ENCODE measurements at regions not wholly inside any gene's neighbourhood (a gene's known extent, or its start where the extent isn't known, plus 50 kb on each side); places are given as distances from the start of the nearest gene placed in this dataset.
"Not testable (repeated sequence)": the region's sequence is repeated elsewhere in the genome, so short reads cannot be mapped to it uniquely, and the experiment has no call there.

DNA sequence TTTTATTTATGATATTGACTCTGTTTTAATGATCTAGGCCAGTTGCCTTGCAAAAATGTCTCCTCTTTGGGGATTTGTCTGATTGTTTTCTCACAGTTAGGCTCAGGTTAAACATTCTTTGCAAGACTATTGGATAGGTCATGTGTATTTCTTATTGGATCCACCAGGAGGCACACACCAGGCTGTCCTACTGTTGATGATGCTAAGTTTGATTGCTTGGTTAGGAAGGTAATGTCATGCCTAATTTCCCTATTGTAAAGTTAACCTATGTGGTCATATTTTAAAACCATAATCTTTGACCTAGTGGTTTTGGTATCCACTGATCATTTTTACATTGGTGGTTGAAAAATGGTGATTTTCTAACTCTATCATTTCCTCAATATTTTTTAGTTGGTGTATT is 137.1 kb downstream of the BRMS1L start:
- H3K27me3 Mint-ChIP-seq = no peaks in the 10 kb centered on the region
- no peaks in the 10 kb centered on the region for H3K9me3 ChIP-seq (ENCODE audit: low read length)
- no peak overlapping the region for H3K27ac ChIP-seq (ENCODE audit: low read depth, low read length)
- no peaks in the 10 kb centered on the region for H3K9me3 Mint-ChIP-seq
- no peaks in the 10 kb centered on the region for H3K4me1 Mint-ChIP-seq
- no peaks in the 10 kb centered on the region for H3K36me3 ChIP-seq (ENCODE audit: insufficient read depth, low read length)
- no peak for DNase-seq
- H3K4me1 ChIP-seq (ENCODE audit: insufficient read depth, low read length) = no peaks in the 10 kb centered on the region
- ChIA-PET POLR2A (no interaction called here), CTCF (no interaction called here)
- no peak overlapping the region for H3K4me3 ChIP-seq (ENCODE audit: low read length)
- no peaks in the 10 kb centered on the region for H3K27me3 ChIP-seq (ENCODE audit: insufficient read depth, low read length, poor library complexity, severe bottlenecking)
- no peak overlapping the region for H3K27ac Mint-ChIP-seq
- H3K36me3 Mint-ChIP-seq = no peaks in the 10 kb centered on the region
- H3K4me3 Mint-ChIP-seq = no peak overlapping the region

DNA sequence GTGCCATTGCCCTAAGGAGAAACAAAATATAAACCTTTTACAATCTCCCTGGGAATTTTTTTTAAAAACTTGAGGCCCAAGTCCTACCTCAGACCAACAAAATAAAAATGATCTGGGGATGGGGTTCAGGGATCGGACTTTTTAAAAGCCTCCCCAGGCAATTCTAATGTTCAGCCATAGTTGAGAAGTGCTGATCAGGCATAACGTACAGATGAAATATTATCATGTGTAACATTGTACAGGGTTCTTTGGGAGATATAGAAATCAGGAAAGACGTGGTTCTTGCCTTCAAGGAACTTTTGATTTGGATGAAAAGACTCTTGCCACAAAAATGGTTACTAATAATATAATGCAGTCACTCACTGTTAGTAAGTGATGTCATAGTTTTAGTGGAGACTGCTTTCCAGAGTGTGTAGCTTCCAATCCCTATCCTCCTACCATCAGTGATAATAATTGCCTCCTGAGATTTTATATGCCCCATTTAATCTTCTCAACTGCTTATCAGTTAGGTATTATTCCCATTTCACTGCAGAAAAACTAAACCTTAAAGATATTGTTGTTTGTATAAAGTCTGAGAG is 135.6 kb downstream of the BRMS1L start:
- ChIA-PET CTCF (no interaction called here), POLR2A (no interaction called here)
- H3K27ac Mint-ChIP-seq = no peak overlapping the region
- H3K9me3 ChIP-seq (ENCODE audit: low read length) = no peaks in the 10 kb centered on the region
- H3K4me3 ChIP-seq (ENCODE audit: low read length) = no peak overlapping the region
- H3K4me3 Mint-ChIP-seq = no peak overlapping the region
- H3K36me3 Mint-ChIP-seq = no peaks in the 10 kb centered on the region
- H3K27me3 Mint-ChIP-seq = peaks cover 0 to 4% of the 10 kb centered on the region in 2 donors
- H3K9me3 Mint-ChIP-seq = no peaks in the 10 kb centered on the region
- DNase-seq = no peak
- no peaks in the 10 kb centered on the region for H3K36me3 ChIP-seq (ENCODE audit: insufficient read depth, low read length)
- no peak overlapping the region for H3K27ac ChIP-seq (ENCODE audit: low read depth, low read length)
- no peaks in the 10 kb centered on the region for H3K27me3 ChIP-seq (ENCODE audit: insufficient read depth, low read length, poor library complexity, severe bottlenecking)
- H3K4me1 ChIP-seq (ENCODE audit: insufficient read depth, low read length) = no peaks in the 10 kb centered on the region
- H3K4me1 Mint-ChIP-seq = no peaks in the 10 kb centered on the region

DNA sequence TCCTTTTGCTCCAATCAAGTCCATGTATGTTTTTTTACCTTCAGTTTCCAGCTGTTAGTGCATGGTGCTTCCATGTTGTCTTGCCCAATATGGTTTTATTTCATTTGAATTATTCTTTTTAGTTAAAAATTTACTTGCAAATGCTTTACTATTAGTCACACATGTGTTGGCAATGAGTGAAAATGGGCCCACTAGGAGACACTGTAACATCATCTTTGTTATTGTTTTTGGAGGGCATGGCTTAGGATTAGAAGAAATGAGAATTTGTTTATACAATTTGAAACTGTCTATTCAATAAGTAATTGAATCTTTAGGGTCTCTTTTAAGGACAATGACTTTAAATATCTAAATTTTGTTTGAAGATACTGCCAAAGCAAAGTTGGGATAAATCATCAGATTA is 133.7 kb downstream of the BRMS1L start:
- H3K27me3 Mint-ChIP-seq = peaks cover 0 to 4% of the 10 kb centered on the region in 2 donors
- Histone ChIP-seq H3K36me3 (ENCODE audit: insufficient read depth, low read length) (no peaks in the 10 kb centered on the region), H3K9me3 (ENCODE audit: low read length) (no peaks in the 10 kb centered on the region), H3K4me3 (ENCODE audit: low read length) (no peak overlapping the region), H3K27me3 (ENCODE audit: insufficient read depth, low read length, poor library complexity, severe bottlenecking) (no peaks in the 10 kb centered on the region), H3K4me1 (ENCODE audit: insufficient read depth, low read length) (no peaks in the 10 kb centered on the region), H3K27ac (ENCODE audit: low read depth, low read length) (no peak overlapping the region)
- no peaks in the 10 kb centered on the region for H3K36me3 Mint-ChIP-seq
- H3K27ac Mint-ChIP-seq = no peak overlapping the region
- ChIA-PET CTCF (no interaction called here), POLR2A (no interaction called here)
- no peaks in the 10 kb centered on the region for H3K4me1 Mint-ChIP-seq
- DNase-seq = no peak
- H3K9me3 Mint-ChIP-seq = no peaks in the 10 kb centered on the region
- H3K4me3 Mint-ChIP-seq = no peak overlapping the region

GRCh38 chr14:35958499-35958898 is 132.4 kb downstream of the BRMS1L start:
- Mint-ChIP-seq H3K9me3 (no peaks in the 10 kb centered on the region), H3K4me3 (no peak overlapping the region), H3K36me3 (no peaks in the 10 kb centered on the region), H3K4me1 (no peaks in the 10 kb centered on the region), H3K27me3 (peaks cover 0 to 4% of the 10 kb centered on the region in 2 donors), H3K27ac (no peak overlapping the region)
- ChIA-PET CTCF (no interaction called here), POLR2A (no interaction called here)
- Histone ChIP-seq H3K4me1 (ENCODE audit: insufficient read depth, low read length) (no peaks in the 10 kb centered on the region), H3K27me3 (ENCODE audit: insufficient read depth, low read length, poor library complexity, severe bottlenecking) (no peaks in the 10 kb centered on the region), H3K36me3 (ENCODE audit: insufficient read depth, low read length) (no peaks in the 10 kb centered on the region), H3K4me3 (ENCODE audit: low read length) (no peak overlapping the region), H3K9me3 (ENCODE audit: low read length) (no peaks in the 10 kb centered on the region), H3K27ac (ENCODE audit: low read depth, low read length) (no peak overlapping the region)
- no peak for DNase-seq

DNA sequence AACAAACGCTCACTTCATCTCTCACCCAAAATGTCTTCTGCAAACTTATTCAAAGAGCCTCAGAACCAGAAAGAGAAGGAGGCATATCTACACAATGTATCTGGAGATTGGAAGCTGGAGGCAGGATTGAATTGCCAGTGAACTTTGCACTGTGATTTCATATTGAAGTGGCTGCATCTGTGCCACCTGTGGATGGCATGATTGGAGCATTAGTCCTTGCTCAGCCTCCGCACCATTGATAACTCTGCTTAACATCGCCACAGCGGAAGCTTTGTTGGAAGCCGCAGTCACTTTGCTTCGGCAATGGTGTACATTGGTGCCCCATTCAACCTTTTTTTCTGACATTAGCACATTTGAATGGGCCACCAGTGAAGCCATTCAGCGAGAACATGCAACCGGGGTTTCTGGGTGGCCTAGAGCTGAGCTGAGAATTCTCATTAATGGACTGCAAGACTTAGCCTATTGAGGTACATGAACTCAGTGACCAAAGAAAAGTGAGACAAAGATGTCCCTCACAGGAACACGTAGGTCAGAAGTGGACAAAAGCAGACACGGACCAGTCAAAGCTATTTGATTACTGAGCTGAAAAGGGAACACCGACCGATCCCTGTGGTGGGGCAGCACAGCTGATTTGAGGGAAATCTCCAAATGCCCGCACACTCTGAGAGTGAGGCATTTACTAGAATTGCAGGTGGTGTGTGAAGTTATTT is 130.4 kb downstream of the BRMS1L start:
- H3K27ac ChIP-seq (ENCODE audit: low read depth, low read length) = no peak overlapping the region
- H3K27me3 ChIP-seq (ENCODE audit: insufficient read depth, low read length, poor library complexity, severe bottlenecking) = no peaks in the 10 kb centered on the region
- ChIA-PET CTCF (no interaction called here), POLR2A (no interaction called here)
- no peaks in the 10 kb centered on the region for H3K36me3 ChIP-seq (ENCODE audit: insufficient read depth, low read length)
- Mint-ChIP-seq H3K27me3 (peaks cover 0 to 4% of the 10 kb centered on the region in 2 donors), H3K27ac (no peak overlapping the region), H3K9me3 (no peaks in the 10 kb centered on the region), H3K36me3 (no peaks in the 10 kb centered on the region), H3K4me3 (no peak overlapping the region), H3K4me1 (no peaks in the 10 kb centered on the region)
- no peak overlapping the region for H3K4me3 ChIP-seq (ENCODE audit: low read length)
- no peak for DNase-seq
- no peaks in the 10 kb centered on the region for H3K4me1 ChIP-seq (ENCODE audit: insufficient read depth, low read length)
- H3K9me3 ChIP-seq (ENCODE audit: low read length) = no peaks in the 10 kb centered on the region

DNA sequence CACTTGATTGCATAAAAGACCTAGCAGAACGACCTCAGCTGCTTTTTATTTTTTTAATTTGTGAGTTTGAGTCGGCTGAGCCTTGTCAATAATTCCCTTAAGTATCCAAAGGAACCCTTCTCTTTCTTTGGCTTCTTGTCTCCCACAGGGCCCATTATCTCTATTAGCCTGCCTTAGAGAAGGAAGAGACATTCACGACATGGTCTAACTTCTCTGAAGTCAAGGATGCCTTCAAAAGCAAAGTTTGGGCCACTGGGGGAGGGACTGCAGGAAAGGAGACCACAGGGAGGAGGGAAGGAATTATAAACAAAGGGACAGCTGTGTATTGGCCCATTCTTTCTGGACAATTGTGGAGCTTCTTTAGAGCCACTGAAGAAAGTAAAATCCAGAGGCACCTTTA is 126.4 kb downstream of the BRMS1L start:
- CTCF ChIA-PET = no interaction called here

DNA sequence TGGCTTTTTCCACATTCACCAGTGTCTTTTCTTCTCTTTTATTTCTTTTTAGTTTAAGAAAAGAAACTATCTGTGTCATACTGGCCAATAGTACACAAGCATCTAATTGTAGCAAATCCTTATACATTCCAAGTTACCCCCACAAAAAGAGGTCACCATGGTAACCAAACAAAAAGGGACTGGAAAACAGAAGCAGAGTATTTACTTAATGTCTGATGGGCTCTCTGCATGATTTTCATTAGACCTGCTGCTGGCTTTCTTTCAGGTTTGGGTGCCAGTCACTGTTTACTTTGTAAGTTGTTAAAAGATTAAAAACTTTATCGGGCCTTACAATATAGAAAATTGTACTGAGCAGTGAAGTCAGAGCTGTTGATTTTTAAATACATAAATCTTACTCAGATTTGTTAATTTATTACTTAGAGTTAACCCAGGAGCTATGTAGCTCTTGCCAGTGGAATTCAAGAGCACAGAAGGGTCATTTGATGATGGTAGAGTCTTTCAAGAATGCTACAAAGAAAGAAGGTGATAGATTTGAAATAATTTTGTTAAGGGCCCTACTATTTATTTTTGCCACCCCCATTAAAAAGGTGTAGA is 123.9 kb downstream of the BRMS1L start:
- peaks cover 0 to 5% of the 10 kb centered on the region in 2 donors for H3K27me3 Mint-ChIP-seq
- H3K4me3 Mint-ChIP-seq = no peak overlapping the region
- Histone ChIP-seq H3K27ac (ENCODE audit: low read depth, low read length) (no peak overlapping the region), H3K36me3 (ENCODE audit: insufficient read depth, low read length) (no peaks in the 10 kb centered on the region), H3K4me1 (ENCODE audit: insufficient read depth, low read length) (no peaks in the 10 kb centered on the region), H3K4me3 (ENCODE audit: low read length) (no peak overlapping the region), H3K9me3 (ENCODE audit: low read length) (no peaks in the 10 kb centered on the region), H3K27me3 (ENCODE audit: insufficient read depth, low read length, poor library complexity, severe bottlenecking) (no peaks in the 10 kb centered on the region)
- H3K27ac Mint-ChIP-seq = no peak overlapping the region
- CTCF ChIA-PET = no interaction called here
- no peaks in the 10 kb centered on the region for H3K9me3 Mint-ChIP-seq
- POLR2A ChIA-PET = no interaction called here
- no peaks in the 10 kb centered on the region for H3K36me3 Mint-ChIP-seq
- DNase-seq = no peak
- no peaks in the 10 kb centered on the region for H3K4me1 Mint-ChIP-seq

More for the DNA sequence above, 126.4 kb downstream of the BRMS1L start:
- no peak overlapping the region for H3K27ac Mint-ChIP-seq
- H3K36me3 ChIP-seq (ENCODE audit: insufficient read depth, low read length) = no peaks in the 10 kb centered on the region
- no peaks in the 10 kb centered on the region for H3K4me1 ChIP-seq (ENCODE audit: insufficient read depth, low read length)
- no peaks in the 10 kb centered on the region for H3K27me3 Mint-ChIP-seq
- no peaks in the 10 kb centered on the region for H3K9me3 Mint-ChIP-seq
- H3K36me3 Mint-ChIP-seq = no peaks in the 10 kb centered on the region
- no peak overlapping the region for H3K4me3 ChIP-seq (ENCODE audit: low read length)
- no peak for DNase-seq
- H3K27me3 ChIP-seq (ENCODE audit: insufficient read depth, low read length, poor library complexity, severe bottlenecking) = no peaks in the 10 kb centered on the region
- no peak overlapping the region for H3K4me3 Mint-ChIP-seq
- no peak overlapping the region for H3K27ac ChIP-seq (ENCODE audit: low read depth, low read length)
- no peaks in the 10 kb centered on the region for H3K9me3 ChIP-seq (ENCODE audit: low read length)
- no peaks in the 10 kb centered on the region for H3K4me1 Mint-ChIP-seq
- POLR2A ChIA-PET = no interaction called here

GRCh38 chr14:35947983-35948382 is 121.8 kb downstream of the BRMS1L start:
- H3K36me3 ChIP-seq (ENCODE audit: insufficient read depth, low read length); H3K4me3 ChIP-seq (ENCODE audit: low read length); H3K4me1 ChIP-seq (ENCODE audit: insufficient read depth, low read length); H3K27me3 Mint-ChIP-seq; H3K27ac Mint-ChIP-seq; H3K4me3 Mint-ChIP-seq; H3K27me3 ChIP-seq (ENCODE audit: insufficient read depth, low read length, poor library complexity, severe bottlenecking); H3K4me1 Mint-ChIP-seq; H3K27ac ChIP-seq (ENCODE audit: low read depth, low read length); POLR2A ChIA-PET; H3K9me3 Mint-ChIP-seq; H3K9me3 ChIP-seq (ENCODE audit: low read length); CTCF ChIA-PET; H3K36me3 Mint-ChIP-seq; DNase-seq: not testable (repeated sequence)
